IPS DF 19.7 (cell line): ENCODE measurements at regions not wholly inside any gene's neighbourhood (a gene's known extent, or its start where the extent isn't known, plus 50 kb on each side); places are given as distances from the start of the nearest gene placed in this dataset.
"Not testable (repeated sequence)": the region's sequence is repeated elsewhere in the genome, so short reads cannot be mapped to it uniquely, and the experiment has no call there.

ENCODE experiments used
- DNase-seq: peaks from one replicate; pipeline ENCODE4 v3.0.0-alpha.2; 2013; ENCODE audit warnings: low read depth, low spot score

- no peak for DNase-seq
Observed at GRCh38 chr5:152456815-152457443, 51.9 kb upstream of the NMUR2 start.

GRCh38 chr5:152462021-152462721, 57.1 kb upstream of the NMUR2 start:
- DNase-seq = no peak

- DNase-seq = no peak
Observed at GRCh38 chr5:152464048-152464447, 59.0 kb upstream of the NMUR2 start.

GRCh38 chr5:152465140-152465539, 60.1 kb upstream of the NMUR2 start:
- no peak for DNase-seq

GRCh38 chr5:152466085-152466745, 61.1 kb upstream of the NMUR2 start:
- no peak for DNase-seq

- no peak for DNase-seq
Observed at GRCh38 chr5:152470167-152470566, 65.1 kb upstream of the NMUR2 start.

GRCh38 chr5:152472083-152472482, 67.0 kb upstream of the NMUR2 start:
- no peak for DNase-seq

- DNase-seq = no peak
Observed at GRCh38 chr5:152474961-152475360, 69.9 kb upstream of the NMUR2 start.

GRCh38 chr5:152477536-152477935, 72.5 kb upstream of the NMUR2 start:
- no peak for DNase-seq

- not testable (repeated sequence) for DNase-seq
Observed at GRCh38 chr5:152479866-152480265, 74.8 kb upstream of the NMUR2 start.

- DNase-seq = not testable (repeated sequence)
Observed at GRCh38 chr5:152480677-152481076, 75.6 kb upstream of the NMUR2 start.

- DNase-seq = no peak
Observed at GRCh38 chr5:152487130-152487529, 82.1 kb upstream of the NMUR2 start.

- DNase-seq = no peak
Observed at GRCh38 chr5:152488869-152489268, 83.8 kb upstream of the NMUR2 start.

GRCh38 chr5:152499814-152500535, 94.9 kb upstream of the NMUR2 start:
- DNase-seq = no peak

- DNase-seq = no peak
Observed at GRCh38 chr5:152501294-152501693, 96.2 kb upstream of the NMUR2 start.

- DNase-seq = no peak
Observed at GRCh38 chr5:152503206-152503605, 98.1 kb upstream of the NMUR2 start.

- peak; percentile 33 for DNase-seq
Observed at GRCh38 chr5:152505442-152506042, 100.5 kb upstream of the NMUR2 start.

- no peak for DNase-seq
Observed at GRCh38 chr5:152511120-152511519, 106.0 kb upstream of the NMUR2 start.

- DNase-seq = no peak
Observed at GRCh38 chr5:152511531-152512132, 106.6 kb upstream of the NMUR2 start.

- DNase-seq = no peak
Observed at GRCh38 chr5:152514827-152515397, 109.8 kb upstream of the NMUR2 start.

GRCh38 chr5:152523964-152524363, 118.9 kb upstream of the NMUR2 start:
- no peak for DNase-seq
